Activated CD4-positive, CD25-positive, alpha-beta regulatory T cell treated with anti-CD3 and anti-CD28 coated beads, Interleukin-2, amount 50 U/mL, for 24 hours (primary cell): ENCODE measurements at regions not wholly inside any gene's neighbourhood (a gene's known extent, or its start where the extent isn't known, plus 50 kb on each side); places are given as distances from the start of the nearest gene placed in this dataset.

ENCODE experiments used
- ATAC-seq, 2 donors: fragments of 150-1000 bp; cut with Tn5 transposase; one replicate each; pipeline ENCODE4 v1.10.0; 2021; ENCODE audit warnings: mild to moderate bottlenecking in 1 of 2, moderate library complexity in 1 of 2

DNA sequence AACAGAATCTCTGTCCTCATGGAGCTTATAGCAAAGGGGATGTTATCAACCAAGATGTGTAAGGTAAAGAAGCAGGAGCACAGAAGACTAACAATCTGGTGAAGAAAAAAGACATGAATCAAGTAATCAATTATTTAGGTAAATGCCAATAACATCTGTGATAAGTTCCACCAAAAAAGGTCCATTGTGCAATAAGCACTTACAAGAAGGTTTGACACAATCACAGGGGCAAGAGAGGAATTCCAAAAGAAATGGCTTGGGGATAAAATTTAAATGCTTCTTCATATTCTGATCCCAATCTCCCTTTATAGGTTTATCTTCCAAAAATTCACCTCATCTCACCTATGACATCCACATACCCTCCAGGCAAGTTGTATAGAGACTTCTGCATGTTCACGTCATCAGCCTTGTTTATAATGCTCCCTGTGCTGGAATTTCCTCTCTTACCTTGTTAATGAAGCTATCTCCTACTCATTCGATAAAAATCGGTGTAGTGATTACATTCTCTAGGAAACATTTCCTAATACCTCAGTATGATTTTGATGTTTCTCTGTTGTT, 53.6 kb upstream of the DPT start:
- ATAC-seq, result no peak

DNA sequence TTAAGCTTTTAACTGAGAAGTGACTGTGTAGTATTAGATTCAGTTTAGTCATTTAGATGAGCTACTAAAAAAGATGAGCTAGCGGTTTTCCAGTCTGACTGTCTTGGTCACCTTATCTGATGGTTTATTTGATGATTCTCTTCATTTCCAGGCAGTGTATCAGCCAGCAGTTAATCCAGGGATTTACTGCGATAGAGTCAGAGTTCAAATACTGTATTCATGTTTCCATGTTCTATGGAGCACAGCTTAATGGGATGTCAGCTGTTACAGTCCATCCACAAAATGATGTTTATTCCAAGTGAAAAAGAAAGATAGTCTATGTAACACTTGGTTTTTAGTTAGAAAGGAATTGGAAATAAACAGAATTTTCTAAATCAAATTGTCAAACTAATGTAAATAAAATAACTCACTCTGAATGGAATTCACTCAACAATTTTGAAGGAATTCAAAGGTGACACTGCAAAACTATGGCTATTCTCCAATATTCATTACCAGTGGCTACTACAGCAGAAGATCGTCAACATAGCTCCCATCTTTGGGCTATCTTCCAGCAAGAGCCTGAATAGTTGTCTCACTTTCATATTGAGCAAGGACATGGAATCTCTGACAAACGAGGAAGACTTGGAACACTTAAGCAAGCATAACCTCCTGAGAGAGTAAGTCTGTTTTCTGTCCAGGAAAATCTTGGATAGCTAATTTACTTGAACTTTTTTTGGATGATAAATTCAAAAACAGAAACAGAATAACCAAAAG, 54.6 kb upstream of the DPT start:
- ATAC-seq, result no peak

DNA sequence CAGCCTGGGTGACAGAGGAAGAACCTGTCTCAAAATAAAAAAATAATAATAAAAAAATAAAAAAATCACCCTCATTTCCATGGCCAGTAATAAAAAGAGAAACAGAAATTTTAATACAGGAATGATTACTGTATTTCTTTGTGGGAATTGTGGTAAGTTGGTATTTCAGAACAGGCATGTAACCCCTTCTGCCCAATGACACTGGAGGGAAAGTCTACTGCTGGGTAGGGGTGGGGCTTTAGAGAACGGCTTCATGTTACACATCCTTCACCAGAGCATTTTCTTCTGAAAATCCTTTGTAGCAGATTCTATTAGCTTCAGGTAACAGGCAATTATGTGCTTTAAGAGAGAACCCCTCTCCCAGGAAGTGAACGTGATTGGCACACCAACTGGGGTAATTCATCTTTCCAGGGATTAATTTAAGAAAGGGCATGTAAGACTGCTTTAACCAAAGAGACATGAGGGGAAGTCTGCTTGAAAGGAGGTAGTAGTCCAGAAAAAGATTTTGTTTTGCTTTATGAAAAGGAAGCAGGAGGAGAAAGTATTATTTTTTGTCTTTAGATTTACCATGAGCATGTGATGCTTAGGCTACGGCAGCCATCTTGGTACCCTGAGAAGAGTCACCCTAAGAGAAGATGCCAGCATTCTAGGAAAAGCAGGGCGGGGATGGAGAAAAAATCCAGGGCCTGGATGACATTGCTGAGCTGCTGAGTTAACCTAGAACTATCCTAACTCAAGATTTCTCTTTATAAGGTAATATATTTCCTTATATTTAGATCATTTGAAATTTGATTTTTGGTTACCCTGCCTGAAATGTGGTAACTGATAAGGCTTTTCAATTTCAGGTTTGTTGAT, 57.7 kb upstream of the DPT start:
- ATAC-seq, result no peak

DNA sequence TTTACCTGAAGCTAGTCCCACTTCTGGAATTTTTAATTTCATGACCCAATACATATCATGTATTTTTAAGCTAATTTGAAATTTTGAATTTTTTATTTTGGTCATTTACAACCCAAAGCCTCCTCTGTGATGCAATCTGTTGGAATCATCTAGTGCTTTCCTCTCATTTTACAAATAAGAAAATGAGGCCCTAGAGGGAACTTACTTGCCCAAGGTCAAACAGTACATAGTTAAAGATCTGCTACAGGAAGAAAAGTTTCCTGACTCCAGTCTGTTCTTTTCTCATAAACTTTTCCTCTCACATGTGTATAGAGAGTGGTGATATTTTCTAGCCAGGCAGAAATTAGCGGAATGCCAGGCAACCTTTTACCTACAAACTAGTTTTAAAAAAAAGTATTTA, 59.3 kb upstream of the DPT start:
- no peak for ATAC-seq

DNA sequence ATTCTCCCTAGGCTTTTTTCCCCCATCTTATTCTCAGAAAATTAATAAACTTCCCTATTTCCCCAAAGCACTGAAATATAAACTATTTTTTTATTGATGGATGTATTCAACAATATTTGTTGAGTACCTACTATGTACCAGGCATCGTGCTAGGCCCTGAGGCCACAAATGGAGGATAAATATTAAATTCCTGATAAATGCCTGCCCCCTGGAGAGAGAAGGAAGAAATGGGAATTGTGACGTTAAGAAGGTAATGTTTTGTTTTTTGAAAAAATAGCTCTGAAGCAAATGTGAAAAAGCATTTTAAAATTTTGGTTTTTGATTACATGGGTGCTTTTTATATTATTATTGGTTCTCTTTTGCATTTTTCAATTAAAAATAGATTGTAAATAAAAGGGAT, 60.5 kb upstream of the DPT start:
- ATAC-seq, result no peak

DNA sequence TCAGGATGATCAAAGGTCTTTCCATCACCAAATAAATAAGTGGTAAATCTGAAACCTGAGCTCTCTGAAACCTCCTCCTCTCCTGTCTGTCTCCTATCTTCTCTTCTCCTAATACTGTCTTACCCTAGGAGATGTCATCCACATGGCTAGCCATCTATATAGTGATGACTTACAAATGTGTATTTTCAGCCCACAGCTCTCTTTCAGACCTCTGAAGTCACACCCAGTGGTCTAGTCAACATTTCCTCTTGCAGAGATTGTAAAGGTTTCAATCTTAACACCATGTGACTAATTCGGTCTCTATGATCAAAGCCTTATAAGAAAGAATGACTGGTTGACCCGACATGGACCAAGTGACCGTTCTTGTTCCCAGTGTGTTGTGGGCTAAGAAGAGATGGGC, 63.1 kb upstream of the DPT start:
- peak; percentile 17 to 33 for ATAC-seq

DNA sequence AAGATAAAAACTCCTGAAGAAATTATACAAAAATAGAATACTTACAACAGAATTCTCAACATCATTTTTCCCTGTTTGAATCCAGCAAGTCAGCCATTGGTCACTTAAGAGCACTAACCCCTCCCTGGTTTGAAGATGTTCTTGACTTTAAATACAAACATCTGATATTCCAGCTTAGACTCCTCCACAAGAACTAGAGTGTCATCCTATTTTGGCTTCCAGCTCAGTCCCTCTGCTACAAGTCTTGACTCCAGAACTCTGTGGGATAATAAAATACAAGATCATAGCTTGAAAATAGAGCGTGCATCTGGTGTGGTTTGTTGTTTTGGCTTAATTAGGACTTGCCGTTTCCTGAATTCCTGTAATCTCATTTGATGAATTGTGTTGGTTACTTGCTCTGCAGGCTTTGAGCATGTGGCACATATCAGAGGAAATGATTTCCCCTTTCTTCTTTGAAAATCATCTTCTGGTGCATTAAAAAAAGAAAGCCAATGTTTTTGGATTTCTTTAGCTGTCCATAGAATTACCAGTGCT, 63.7 kb upstream of the DPT start:
- no peak for ATAC-seq

DNA sequence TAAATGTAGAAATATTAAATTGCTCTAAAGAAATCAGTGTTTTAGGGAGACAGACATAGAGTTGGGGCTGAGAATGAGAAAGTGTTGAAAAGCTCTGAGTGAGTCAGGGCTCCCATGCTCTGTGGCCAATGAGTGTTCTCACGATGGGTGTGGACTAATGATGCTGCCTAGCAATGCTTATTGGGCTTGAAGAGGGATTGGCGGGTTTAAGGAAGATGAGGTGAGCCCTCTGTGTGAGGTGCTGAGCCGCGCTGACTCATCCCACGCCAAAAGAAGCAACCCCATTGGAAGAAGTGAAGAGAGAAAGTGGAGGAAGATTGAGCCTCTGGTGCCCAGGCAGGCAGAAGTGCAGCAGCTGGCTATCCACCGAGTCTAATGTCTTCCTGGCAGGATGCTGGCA, 65.1 kb upstream of the DPT start:
- peak in 1 of 2 donors; percentile 17 for ATAC-seq

DNA sequence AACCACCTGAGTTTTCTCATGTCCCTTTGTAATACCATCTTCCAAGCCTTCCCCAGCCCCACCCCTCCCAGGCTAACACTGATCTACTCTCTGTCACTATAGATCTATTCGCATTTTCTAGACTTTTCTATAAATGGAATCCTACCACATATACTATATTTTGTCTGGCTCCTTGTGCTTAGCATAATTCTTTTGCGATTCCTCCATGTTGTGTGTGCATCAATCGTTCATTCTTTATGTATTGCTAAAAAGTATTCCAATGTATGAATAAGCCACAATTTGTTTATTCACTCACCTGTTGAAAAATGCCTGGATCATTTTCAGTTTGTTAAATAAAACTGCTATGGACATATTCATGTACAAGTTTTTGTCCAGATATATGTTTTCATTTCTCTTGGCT, 66.7 kb upstream of the DPT start:
- no peak for ATAC-seq

DNA sequence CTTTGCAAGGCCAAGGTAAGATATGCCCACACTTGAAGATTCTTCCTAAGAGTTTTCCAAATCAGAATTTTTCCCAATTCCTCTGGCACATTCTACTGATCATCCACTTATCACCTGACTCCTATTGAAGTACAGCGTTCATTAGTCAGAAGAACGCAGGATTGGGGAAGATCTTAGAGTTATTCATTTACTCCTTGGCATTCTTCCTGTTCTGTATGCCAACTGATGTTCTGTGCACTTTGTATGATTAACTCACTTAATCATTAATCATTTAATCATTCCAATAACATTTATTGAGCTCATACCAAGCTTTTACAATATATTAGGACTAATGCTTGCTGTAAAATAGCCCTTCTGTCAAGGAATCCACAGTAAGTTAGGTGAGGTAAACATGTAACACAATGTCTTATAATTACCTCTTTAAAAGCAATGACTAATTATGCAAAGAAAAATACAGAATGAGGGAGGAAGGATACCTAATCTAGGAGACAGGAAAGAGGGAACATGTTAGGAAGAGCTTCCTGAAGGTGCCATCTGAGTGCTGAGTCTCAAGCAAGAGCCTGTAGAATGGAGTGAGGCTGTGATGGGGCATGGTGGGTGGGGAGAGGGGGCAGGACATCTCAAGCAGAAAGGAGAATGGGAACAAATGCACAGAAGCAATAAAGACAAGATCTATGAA, 71.1 kb upstream of the DPT start:
- no peak for ATAC-seq

DNA sequence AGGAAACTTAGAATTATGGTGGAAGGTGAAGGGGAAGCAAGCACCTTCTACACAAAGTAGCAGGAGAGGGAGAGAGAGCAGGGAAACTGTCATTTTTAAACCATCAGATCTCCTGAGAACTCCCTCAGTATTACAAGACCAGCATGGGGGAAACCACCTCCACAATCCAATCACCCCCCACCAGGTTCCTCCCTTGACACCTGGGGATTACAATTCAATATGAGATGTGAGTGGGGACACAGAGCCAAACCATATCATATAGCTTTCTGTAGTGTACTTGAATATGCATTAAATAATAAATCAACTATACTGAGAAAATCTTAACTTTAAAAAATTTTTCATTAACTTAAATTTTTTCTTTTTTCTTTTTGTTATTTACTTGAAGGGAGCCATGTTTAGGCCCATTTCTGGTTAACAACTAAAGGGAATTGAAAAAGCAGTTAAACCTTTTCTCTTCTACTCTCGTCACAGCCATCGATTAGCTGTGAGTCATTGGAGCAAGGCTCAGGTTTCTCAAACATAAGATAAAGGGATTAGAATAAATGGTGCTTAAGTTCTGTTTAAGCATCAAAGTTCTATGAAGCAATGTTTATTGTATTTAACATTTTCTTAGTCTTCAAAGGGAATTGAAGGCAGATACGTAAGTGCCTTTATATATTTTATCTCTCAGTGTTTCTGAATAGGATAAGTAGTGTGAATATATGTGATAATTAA, 72.2 kb upstream of the DPT start:
- ATAC-seq, result no peak

DNA sequence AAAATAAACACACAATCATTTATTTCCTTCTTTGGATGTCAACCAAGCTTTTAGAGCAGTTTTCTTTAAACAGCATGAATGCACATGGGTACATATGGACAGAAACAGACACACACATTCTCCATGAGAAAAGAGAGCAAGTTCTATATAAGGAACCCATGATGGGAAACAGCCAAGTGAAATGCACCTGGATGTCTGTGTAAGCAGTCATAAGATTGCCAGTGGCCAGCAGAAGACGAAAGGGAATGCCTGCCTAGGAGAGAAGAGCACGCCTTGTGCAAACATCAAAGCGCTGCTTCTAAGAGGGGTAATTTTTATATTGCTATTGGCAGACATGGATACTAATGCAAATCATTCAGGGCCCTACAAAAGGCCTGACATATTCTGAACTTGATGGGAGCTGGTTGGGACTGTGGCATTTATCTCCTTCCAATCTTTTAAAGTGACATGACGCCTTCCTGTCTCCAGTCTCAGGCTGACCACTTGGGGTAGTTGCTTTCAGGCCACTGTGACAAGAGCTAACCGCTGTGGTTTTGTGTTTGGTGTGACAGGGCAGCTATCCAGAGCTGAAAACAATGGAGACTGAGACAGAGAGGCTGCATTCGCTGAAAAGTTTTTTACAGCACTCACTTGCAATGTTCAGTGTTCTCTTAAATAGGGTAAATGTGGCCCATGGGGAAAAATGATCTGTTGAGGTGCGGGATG, 75.0 kb upstream of the DPT start:
- ATAC-seq, result no peak

DNA sequence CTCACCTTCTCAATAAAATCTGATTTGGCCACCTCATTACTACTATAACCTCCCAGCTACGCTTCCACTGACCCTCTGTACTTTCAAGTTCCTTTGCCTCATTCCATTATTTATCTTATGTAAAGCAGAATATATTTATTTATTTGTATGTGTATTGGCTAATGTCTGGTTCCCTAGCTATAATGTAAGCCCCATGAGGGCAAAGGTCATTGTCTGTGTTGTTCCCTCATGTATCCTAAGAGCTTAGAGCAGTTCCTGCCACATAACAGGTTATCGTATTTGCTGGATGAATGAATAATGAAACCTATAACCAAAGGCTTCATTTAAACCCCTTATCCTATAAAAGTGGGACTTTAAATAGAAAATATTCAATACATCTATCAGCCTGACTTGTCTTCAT, 77.9 kb upstream of the DPT start:
- ATAC-seq, result no peak

DNA sequence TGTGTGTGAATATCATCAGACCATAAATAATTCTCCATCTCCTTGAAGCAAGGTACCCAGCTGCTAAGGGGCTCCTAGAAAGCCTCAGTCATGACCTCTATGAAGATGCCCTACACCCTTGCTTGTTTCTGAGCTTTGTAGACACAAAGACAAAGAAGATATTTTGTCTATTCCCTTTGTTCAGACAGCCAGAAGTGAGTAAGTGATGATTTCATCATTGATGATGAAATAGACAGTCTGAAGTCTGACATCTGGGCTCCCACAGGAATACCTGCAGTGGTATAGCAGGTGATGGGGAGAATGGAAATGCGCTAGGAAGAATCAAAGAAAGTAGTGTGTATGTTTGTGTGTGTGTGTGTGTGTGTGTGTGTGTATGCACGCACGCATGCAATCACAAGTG, 82.2 kb upstream of the DPT start:
- ATAC-seq, result no peak

DNA sequence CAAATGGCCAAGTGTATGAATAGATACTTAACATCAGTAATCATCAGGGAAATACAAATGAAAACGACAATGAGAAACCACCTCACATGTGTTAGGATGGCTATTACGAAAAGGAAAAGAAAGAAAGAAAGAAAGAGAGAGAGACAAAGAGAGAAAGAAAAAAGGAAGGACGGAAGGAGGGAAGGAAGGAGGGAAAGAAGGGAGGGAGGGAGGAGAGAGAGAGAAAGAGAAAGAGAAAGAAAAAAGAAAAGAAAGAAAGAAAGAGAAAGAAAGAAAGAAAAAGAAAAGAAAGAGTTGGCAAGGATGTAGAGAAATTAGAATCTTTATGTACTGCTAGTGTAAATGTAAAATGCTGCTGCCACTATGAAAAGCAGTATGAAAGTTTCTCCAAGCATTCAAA, 90.7 kb upstream of the DPT start:
- no peak for ATAC-seq

DNA sequence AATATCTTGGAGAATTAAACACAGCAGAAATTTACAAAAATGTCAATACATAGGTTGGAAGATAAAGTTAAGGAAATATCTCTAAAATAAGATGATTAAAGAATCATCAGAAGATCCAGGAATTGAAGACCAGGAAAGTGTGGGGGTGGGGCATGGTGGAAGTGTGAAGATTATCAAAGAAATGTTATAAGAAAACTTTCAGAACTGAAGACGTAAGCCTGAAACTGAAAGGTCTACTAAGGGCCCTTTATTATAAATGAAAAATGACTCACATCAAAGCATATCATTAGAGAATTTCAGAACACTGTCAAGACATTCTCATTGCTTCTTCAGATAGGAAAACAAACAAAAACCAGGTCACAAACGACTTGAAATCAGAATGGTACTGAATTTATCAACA, 92.4 kb upstream of the DPT start:
- ATAC-seq, result peak; percentile 82 to 93

DNA sequence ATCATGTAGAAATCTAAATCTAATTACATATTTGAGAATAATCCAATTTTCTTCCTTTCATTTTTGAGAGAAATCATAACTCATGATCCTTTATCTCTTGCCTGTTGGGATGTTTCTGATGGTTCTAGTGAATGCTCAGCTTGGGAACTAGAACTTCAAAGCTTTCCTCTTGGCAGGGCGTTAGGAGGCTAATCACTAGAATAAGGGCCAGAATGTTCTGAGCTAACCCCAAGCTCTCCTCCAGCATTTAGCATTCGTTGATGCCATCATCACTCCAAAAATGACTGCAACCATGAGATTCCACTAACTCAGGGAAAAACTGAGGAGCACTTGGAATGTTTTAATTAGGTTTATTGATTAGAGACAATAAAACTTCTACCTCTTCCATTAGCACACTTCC, 93.9 kb upstream of the DPT start:
- ATAC-seq, result no peak

DNA sequence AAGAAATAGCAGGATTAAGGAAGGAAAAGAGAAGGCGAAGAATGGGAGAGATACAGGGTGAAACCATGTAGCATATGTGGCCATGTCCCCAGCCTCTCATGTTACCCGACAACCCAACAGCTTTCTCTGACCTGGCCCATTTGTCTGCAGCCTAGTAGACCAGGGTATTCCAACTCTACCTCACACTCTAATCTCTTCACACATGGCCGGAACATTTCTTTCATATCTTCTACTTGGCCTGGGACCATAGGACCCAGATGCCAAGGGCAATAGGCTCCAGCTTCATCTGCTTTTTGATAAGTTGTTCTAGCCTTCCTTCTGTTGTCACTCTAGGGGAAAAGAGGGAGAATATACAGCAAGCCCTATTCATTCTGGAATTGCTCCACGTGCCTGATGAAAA, 95.0 kb upstream of the DPT start:
- no peak for ATAC-seq

DNA sequence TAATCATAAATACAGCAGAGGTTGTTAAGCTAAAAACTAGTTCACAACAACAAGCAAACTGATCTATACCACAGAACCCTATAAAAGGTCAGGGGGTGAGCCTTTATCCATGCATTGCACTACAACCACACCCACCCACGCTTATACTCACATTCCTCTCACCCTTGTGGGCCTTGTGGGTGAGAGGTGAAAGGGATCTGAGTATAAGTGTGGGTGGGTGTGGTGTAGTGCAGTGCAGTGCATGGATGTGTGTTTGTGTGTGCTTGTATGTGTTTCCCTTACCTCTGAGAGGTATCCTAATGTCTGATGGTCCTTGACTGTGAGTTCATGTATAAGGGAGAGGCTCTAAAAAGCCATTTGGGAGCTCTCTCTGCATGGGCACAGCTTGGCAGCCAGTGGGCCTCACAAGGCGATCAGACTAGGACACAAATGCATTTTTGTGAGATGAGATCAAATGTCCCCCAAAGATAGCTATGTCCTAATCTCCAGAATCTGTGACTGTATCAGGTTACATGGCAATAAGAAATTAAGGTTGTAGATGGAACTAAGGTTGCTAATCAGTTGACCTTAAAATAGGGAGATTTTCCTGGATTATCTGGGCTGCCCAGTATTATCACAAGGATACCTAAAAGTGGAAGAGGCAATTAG, 95.5 kb upstream of the DPT start:
- peak in 1 of 2 donors; percentile 15 for ATAC-seq

DNA sequence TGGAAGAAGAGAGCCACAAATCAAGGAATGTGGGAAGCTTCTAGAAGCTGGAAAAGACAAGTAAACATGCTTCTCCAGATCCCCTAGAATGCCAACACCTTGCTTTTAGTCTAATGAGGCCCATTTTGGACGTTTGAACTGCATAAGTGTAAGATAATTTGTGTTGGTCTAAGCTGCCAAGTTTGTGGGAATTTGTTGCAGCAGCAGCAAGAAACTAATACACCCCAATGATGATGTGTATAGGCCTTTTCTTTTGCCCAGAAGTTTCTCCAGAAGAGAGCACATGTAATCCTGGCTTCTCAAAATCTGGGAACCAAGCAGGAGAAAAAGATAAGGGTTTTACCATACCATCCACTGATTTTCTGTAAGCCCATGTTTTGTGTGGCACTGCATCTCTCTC, 96.1 kb upstream of the DPT start:
- no peak for ATAC-seq

DNA sequence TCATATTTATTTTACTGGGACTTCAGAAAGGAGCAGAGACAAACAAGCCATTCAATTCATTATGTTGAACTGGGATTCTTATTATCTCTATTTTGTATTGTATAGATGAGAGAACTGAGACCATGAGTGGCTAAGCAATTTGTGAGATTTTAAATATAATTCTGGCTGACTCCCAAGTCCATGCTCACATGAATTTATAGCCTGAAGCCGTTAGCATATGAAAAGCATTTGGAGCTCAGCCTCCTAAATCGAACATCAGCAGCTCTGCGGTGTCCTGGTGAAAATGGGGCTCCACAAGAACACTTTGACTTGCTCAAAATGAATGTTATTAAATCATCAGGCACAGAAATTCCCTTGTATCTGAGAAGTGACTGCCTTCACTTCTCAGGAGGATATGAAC, 96.8 kb upstream of the DPT start:
- ATAC-seq, result no peak
